K562 (cell line): ENCODE measurements at regions not wholly inside any gene's neighbourhood (a gene's known extent, or its start where the extent isn't known, plus 50 kb on each side); places are given as distances from the start of the nearest gene placed in this dataset.

Source experiments
- DPF2 ChIP-seq: fragments of 450-650 bp; IDR thresholded peaks from 2 replicates; pipeline ENCODE4 v1.6.1; 2016
- E2F5 ChIP-seq: sonication (generic); formaldehyde crosslinking; IDR thresholded peaks from 2 replicates; pipeline ENCODE4 v1.8.0; 2022; ENCODE audit warnings: mild to moderate bottlenecking, missing genetic modification reagents
- ETV5 ChIP-seq: sonication (generic); formaldehyde crosslinking; IDR thresholded peaks from 2 replicates; pipeline ENCODE4 v1.4.0; 2020; ENCODE audit warnings: low read depth, mild to moderate bottlenecking, missing genetic modification reagents
- JUN ChIP-seq, 2 experiments: sonication (generic) in 1 of 2; formaldehyde crosslinking in 1 of 2; IDR thresholded peaks; 2 replicates each; pipeline versions ENCODE4 v1.6.1 to v1.8.0; 2012 to 2022; ENCODE audit warnings: borderline replicate concordance in 2 of 2, mild to moderate bottlenecking in 2 of 2, improper control_type of control experiment in 1 of 2, low read depth in 1 of 2, low read length in 1 of 2, missing genetic modification reagents in 1 of 2
- MAFF ChIP-seq: IDR thresholded peaks from 2 replicates; pipeline ENCODE4 v1.6.1; 2012; ENCODE audit warnings: low read length, improper control_type of control experiment
- NRF1 ChIP-seq, 2 experiments: fragments of 450-650 bp; IDR thresholded peaks in 1 of 2; conservative IDR thresholded peaks in 1 of 2; 2 replicates each; pipeline ENCODE4 v1.6.1; 2014; ENCODE audit warnings: mild to moderate bottlenecking in 2 of 2
- PRDM10 ChIP-seq: fragments of 450-650 bp; IDR thresholded peaks from 2 replicates; pipeline ENCODE4 v1.6.1; 2018; ENCODE audit not compliant: partially characterized antibody
- RBM39 ChIP-seq: fragments of 200-400 bp; formaldehyde crosslinking; optimal IDR thresholded peaks from 2 replicates; pipeline ENCODE3; 2018; ENCODE audit warnings: low read depth, low read length
- RFX7 ChIP-seq: fragments of 250-450 bp; sonication (Bioruptor Pico); IDR thresholded peaks from 2 replicates; pipeline ENCODE4 v1.5.1; 2021; ENCODE audit warnings: mild to moderate bottlenecking
- SMAD1 ChIP-seq: fragments of 150-350 bp; IDR thresholded peaks from 2 replicates; pipeline ENCODE4 v1.6.1; 2014; ENCODE audit warnings: low read length, low read depth; ENCODE audit not compliant: partially characterized antibody
- ZBED1 ChIP-seq: IDR thresholded peaks from 2 replicates; pipeline ENCODE4 v1.6.1; 2014
- ZC3H4 ChIP-seq: sonication (generic); formaldehyde crosslinking; IDR thresholded peaks from 2 replicates; pipeline ENCODE4 v1.9.0; 2021; ENCODE audit warnings: missing genetic modification reagents, borderline replicate concordance
- ZFP36 ChIP-seq: fragments of 150-350 bp; IDR thresholded peaks from 2 replicates; pipeline ENCODE4 v1.6.1; 2018; ENCODE audit warnings: low read length, low read depth; ENCODE audit not compliant: partially characterized antibody
- ZNF24 ChIP-seq: fragments of 450-650 bp; IDR thresholded peaks from 2 replicates; pipeline ENCODE4 v1.6.1; 2016
- ZNF444 ChIP-seq: fragments of 250-450 bp; sonication (Bioruptor Pico); IDR thresholded peaks from 2 replicates; pipeline ENCODE4 v1.4.0; 2020; ENCODE audit warnings: mild to moderate bottlenecking, moderate library complexity
- ZNF644 ChIP-seq: fragments of 200-800 bp; sonication (Bioruptor generic); IDR thresholded peaks from 2 replicates; pipeline ENCODE4 v1.6.1; 2016; ENCODE audit warnings: low read depth, missing genetic modification characterization, missing compliant biosample characterization
- TF ChIP-seq, protein P1 (sequence below): fragments of 450-650 bp; IDR thresholded peaks from 2 replicates; pipeline ENCODE4 v1.7.0; 2016; ENCODE audit warnings: borderline replicate concordance
- TF ChIP-seq, protein P2 (sequence below): fragments of 250-450 bp; sonication (Bioruptor Pico); IDR thresholded peaks from 2 replicates; pipeline ENCODE4 v1.4.0; 2020; ENCODE audit warnings: borderline replicate concordance
- TF ChIP-seq, protein P3 (sequence below): fragments of 450-650 bp; IDR thresholded peaks from 2 replicates; pipeline ENCODE4 v1.6.1; 2016; ENCODE audit warnings: mild to moderate bottlenecking

DNA sequence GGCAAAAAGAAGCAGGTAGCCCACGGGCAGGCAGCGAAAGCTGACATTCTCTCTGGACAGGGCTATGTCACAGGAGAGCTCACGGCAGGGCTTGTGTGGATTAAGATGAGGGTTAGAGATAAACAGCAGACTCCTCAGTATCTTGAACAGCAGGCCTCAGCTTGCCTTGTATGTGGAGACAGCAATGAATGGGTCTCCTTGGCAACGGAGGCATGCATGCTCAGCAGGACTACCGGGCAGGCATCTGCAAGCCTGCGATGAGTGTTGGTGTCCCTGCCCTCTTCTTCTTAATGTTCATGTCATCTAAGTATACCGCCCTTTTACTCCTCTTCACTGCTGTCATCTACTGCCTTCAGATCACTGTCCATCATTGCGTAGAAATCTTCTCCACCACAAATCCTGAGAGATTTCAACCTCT is 81.9 kb upstream of the C1GALT1 start (continued):
- peak; percentile 22 for TF ChIP-seq ZFP36
- no peak for TF ChIP-seq ZNF24
- TF ChIP-seq, protein P1, sequence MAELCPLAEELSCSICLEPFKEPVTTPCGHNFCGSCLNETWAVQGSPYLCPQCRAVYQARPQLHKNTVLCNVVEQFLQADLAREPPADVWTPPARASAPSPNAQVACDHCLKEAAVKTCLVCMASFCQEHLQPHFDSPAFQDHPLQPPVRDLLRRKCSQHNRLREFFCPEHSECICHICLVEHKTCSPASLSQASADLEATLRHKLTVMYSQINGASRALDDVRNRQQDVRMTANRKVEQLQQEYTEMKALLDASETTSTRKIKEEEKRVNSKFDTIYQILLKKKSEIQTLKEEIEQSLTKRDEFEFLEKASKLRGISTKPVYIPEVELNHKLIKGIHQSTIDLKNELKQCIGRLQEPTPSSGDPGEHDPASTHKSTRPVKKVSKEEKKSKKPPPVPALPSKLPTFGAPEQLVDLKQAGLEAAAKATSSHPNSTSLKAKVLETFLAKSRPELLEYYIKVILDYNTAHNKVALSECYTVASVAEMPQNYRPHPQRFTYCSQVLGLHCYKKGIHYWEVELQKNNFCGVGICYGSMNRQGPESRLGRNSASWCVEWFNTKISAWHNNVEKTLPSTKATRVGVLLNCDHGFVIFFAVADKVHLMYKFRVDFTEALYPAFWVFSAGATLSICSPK, result no peak
- TF ChIP-seq ZNF444 (CRISPR knock-in tag), result no peak
- TF ChIP-seq JUN (IDR thresholded peaks at IDR 0.05; ENCODE audit: borderline replicate concordance, low read depth, low read length), result peak; percentile 42; the same call in 1 of the 2 replicates
- TF ChIP-seq JUN (CRISPR knock-in tag; IDR thresholded peaks at IDR 0.05; ENCODE audit: borderline replicate concordance), result no peak
- no peak for TF ChIP-seq ZC3H4 (CRISPR knock-in tag)
- TF ChIP-seq PRDM10, result no peak
- no peak for TF ChIP-seq E2F5
- peak; percentile 57 for TF ChIP-seq MAFF
- no peak for TF ChIP-seq SMAD1
- TF ChIP-seq ZNF644 (tag), result 0 out of 2 replicates have a peak, but pooled peaks have one; percentile 12
- TF ChIP-seq DPF2, result peak; percentile 88
- no peak for TF ChIP-seq RFX7 (CRISPR knock-in tag)
- TF ChIP-seq, protein P2, sequence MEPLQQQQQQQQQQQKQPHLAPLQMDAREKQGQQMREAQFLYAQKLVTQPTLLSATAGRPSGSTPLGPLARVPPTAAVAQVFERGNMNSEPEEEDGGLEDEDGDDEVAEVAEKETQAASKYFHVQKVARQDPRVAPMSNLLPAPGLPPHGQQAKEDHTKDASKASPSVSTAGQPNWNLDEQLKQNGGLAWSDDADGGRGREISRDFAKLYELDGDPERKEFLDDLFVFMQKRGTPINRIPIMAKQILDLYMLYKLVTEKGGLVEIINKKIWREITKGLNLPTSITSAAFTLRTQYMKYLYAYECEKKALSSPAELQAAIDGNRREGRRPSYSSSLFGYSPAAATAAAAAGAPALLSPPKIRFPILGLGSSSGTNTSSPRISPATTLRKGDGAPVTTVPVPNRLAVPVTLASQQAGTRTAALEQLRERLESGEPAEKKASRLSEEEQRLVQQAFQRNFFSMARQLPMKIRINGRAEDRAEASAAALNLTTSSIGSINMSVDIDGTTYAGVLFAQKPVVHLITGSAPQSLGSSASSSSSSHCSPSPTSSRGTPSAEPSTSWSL (CRISPR knock-in tag), result no peak
- peak; percentile 57 to 72 for TF ChIP-seq NRF1 (conservative IDR thresholded peaks at IDR 0.05 in 1 of 2, IDR thresholded peaks at IDR 0.05 in 1 of 2)
- TF ChIP-seq, protein P3, sequence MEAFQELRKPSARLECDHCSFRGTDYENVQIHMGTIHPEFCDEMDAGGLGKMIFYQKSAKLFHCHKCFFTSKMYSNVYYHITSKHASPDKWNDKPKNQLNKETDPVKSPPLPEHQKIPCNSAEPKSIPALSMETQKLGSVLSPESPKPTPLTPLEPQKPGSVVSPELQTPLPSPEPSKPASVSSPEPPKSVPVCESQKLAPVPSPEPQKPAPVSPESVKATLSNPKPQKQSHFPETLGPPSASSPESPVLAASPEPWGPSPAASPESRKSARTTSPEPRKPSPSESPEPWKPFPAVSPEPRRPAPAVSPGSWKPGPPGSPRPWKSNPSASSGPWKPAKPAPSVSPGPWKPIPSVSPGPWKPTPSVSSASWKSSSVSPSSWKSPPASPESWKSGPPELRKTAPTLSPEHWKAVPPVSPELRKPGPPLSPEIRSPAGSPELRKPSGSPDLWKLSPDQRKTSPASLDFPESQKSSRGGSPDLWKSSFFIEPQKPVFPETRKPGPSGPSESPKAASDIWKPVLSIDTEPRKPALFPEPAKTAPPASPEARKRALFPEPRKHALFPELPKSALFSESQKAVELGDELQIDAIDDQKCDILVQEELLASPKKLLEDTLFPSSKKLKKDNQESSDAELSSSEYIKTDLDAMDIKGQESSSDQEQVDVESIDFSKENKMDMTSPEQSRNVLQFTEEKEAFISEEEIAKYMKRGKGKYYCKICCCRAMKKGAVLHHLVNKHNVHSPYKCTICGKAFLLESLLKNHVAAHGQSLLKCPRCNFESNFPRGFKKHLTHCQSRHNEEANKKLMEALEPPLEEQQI, result peak; percentile 68; the same call in 1 of the 2 replicates
- no peak for TF ChIP-seq ETV5 (CRISPR knock-in tag)
- no peak for TF ChIP-seq RBM39
- peak; percentile 26; the same call in 1 of the 2 replicates for TF ChIP-seq ZBED1
